OCI-LY3 (cell line): ENCODE measurements at regions not wholly inside any gene's neighbourhood (a gene's known extent, or its start where the extent isn't known, plus 50 kb on each side); places are given as distances from the start of the nearest gene placed in this dataset.

Source experiments
- CTCF ChIP-seq: fragments of 200-600, 300-600 bp; sonication (generic); IDR thresholded peaks from 2 replicates; pipeline ENCODE4 v1.5.1; 2014; ENCODE audit warnings: antibody characterized with exemption, low read length, low read depth
- EZH2phosphoT487 ChIP-seq: fragments of 200-600 bp; shearing (Covaris generic); IDR thresholded peaks from 2 replicates; pipeline ENCODE4 v1.6.1; 2018; ENCODE audit warnings: antibody characterized with exemption, mixed run types, low read depth

GRCh38 chr7:49577576-49577975, 195.9 kb upstream of the VWC2 start:
- TF ChIP-seq CTCF (no peak), EZH2phosphoT487 (no peak)
